Esophagus squamous epithelium (tissue), 4 donors: ENCODE measurements at regions not wholly inside any gene's neighbourhood (a gene's known extent, or its start where the extent isn't known, plus 50 kb on each side); places are given as distances from the start of the nearest gene placed in this dataset.

Source experiments
- POLR2A ChIP-seq, 4 donors: fragments of 450-650 bp; IDR thresholded peaks; one replicate each; pipeline ENCODE4 v1.6.1; 2017; ENCODE audit warnings: antibody characterized with exemption in 4 of 4, mild to moderate bottlenecking in 4 of 4, moderate library complexity in 3 of 4
- TF ChIP-seq, protein P1 (sequence below), 6 experiments: fragments of 450-650 bp in 4 of 6; fragments of 200-600 bp in 2 of 6; sonication (generic) in 2 of 6; IDR thresholded peaks; one replicate each; pipeline ENCODE4 v1.5.1; 2016 to 2019; ENCODE audit warnings: antibody characterized with exemption in 6 of 6, mild to moderate bottlenecking in 4 of 6, moderate library complexity in 4 of 6

DNA sequence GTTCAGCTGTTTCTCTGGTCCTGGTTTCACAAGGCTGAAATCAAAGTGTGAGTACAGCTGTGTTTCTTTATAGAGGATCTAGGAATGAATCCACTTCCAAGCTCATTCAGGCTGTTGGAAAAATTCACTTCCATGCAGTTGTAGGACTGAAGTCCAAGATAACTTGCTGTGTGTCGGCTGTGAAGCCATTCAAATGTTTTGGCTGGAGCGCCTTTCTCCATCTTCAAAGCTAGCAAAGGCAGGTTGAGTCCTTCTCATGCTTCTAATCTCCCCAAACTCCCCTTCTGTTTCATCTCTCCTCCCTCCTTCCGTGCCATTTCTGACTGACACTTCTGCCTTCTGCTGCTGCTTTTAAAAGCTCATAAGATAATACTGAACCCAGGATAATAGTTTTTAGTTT lies 1195.4 kb upstream of the LRRN3 start:
- TF ChIP-seq, protein P1, sequence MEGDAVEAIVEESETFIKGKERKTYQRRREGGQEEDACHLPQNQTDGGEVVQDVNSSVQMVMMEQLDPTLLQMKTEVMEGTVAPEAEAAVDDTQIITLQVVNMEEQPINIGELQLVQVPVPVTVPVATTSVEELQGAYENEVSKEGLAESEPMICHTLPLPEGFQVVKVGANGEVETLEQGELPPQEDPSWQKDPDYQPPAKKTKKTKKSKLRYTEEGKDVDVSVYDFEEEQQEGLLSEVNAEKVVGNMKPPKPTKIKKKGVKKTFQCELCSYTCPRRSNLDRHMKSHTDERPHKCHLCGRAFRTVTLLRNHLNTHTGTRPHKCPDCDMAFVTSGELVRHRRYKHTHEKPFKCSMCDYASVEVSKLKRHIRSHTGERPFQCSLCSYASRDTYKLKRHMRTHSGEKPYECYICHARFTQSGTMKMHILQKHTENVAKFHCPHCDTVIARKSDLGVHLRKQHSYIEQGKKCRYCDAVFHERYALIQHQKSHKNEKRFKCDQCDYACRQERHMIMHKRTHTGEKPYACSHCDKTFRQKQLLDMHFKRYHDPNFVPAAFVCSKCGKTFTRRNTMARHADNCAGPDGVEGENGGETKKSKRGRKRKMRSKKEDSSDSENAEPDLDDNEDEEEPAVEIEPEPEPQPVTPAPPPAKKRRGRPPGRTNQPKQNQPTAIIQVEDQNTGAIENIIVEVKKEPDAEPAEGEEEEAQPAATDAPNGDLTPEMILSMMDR (IDR thresholded peaks at IDR 0.05), result no peak
- no peak for TF ChIP-seq POLR2A (IDR thresholded peaks at IDR 0.05)
